GM23248 (cell line): ENCODE measurements at regions not wholly inside any gene's neighbourhood (a gene's known extent, or its start where the extent isn't known, plus 50 kb on each side); places are given as distances from the start of the nearest gene placed in this dataset.

Source experiments
- DNase-seq: peaks from one replicate; pipeline ENCODE4 v3.0.0-alpha.2; 2015
- H2AFZ ChIP-seq: fragments of 200-600 bp; sonication (generic); 2 replicates; pipeline ENCODE4 v1.6.1; 2016; ENCODE audit warnings: antibody characterized with exemption
- H3F3A ChIP-seq: fragments of 200-600 bp; sonication (generic); 2 replicates; pipeline ENCODE4 v1.6.1; 2016; ENCODE audit warnings: mild to moderate bottlenecking, antibody characterized with exemption, mixed run types; ENCODE audit not compliant: insufficient read depth
- H3K27ac ChIP-seq: fragments of 200-600 bp; sonication (generic); 2 replicates; pipeline ENCODE4 v1.5.1; 2016; ENCODE audit warnings: mild to moderate bottlenecking
- H3K27me3 ChIP-seq: fragments of 200-600 bp; sonication (generic); replicated peaks from 2 replicates; pipeline ENCODE4 v1.6.1; 2016; ENCODE audit warnings: mild to moderate bottlenecking; ENCODE audit not compliant: insufficient read depth
- H3K36me3 ChIP-seq: fragments of 200-600 bp; sonication (generic); 2 replicates; pipeline ENCODE4 v1.6.1; 2016; ENCODE audit warnings: low read depth, mild to moderate bottlenecking
- H3K4me1 ChIP-seq: fragments of 200-600 bp; sonication (generic); 2 replicates; pipeline ENCODE4 v1.6.1; 2016; ENCODE audit warnings: mild to moderate bottlenecking; ENCODE audit not compliant: insufficient read depth
- H3K4me2 ChIP-seq: fragments of 200-600 bp; sonication (generic); one replicate; pipeline ENCODE4 v1.6.1; 2016; ENCODE audit warnings: mild to moderate bottlenecking; ENCODE audit not compliant: unreplicated experiment
- H3K4me3 ChIP-seq: fragments of 200-600 bp; sonication (generic); 2 replicates; pipeline ENCODE4 v1.5.1; 2016; ENCODE audit warnings: mild to moderate bottlenecking
- H3K79me2 ChIP-seq: fragments of 200-600 bp; sonication (generic); 2 replicates; pipeline ENCODE4 v1.6.1; 2016; ENCODE audit warnings: mild to moderate bottlenecking; ENCODE audit not compliant: insufficient read depth
- H3K9ac ChIP-seq: fragments of 200-600 bp; sonication (generic); 2 replicates; pipeline ENCODE4 v1.6.1; 2016; ENCODE audit warnings: mild to moderate bottlenecking
- H3K9me2 ChIP-seq: fragments of 200-600 bp; sonication (generic); 2 replicates; pipeline ENCODE4 v1.6.1; 2016; ENCODE audit warnings: mixed run types, mild to moderate bottlenecking, moderate library complexity; ENCODE audit not compliant: insufficient read depth
- H3K9me3 ChIP-seq: fragments of 200-600 bp; sonication (generic); one replicate; pipeline ENCODE4 v1.6.1; 2017; ENCODE audit warnings: low read depth
- H4K20me1 ChIP-seq: fragments of 200-600 bp; sonication (generic); 2 replicates; pipeline ENCODE4 v1.6.0; 2016; ENCODE audit not compliant: insufficient read depth
- EZH2 ChIP-seq: fragments of 200-600 bp; sonication (generic); IDR thresholded peaks from 2 replicates; pipeline ENCODE4 v1.6.1; 2018; ENCODE audit warnings: antibody characterized with exemption, mild to moderate bottlenecking; ENCODE audit not compliant: insufficient read depth, poor library complexity, severe bottlenecking
- EZH2phosphoT487 ChIP-seq: fragments of 200-600 bp; sonication (generic); IDR thresholded peaks from 2 replicates; pipeline ENCODE4 v1.6.1; 2018; ENCODE audit warnings: antibody characterized with exemption, moderate library complexity, mild to moderate bottlenecking, low read depth; ENCODE audit not compliant: insufficient read depth
- WGBS, 2 experiments: methylation state at CpG; one replicate each; pipeline ENCODE4 v1.1.6; 2015 to 2017; ENCODE audit warnings: low lambda C conversion rate in 2 of 2, low coverage in 1 of 2; ENCODE audit errors: missing lambda C conversion rate in 2 of 2; 5-methylcytosine and 5-hydroxymethylcytosine counted together
- in situ Hi-C: fragments of 300-500 bp; cut with MboI; formaldehyde crosslinking; loops from 2 replicates; pipeline ENCODE4 v1.15.0; 2020

GRCh38 chr9:614431-614830 lies 227.1 kb upstream of the DMRT1 start:
- Histone ChIP-seq H3K4me3 (no peak overlapping the region), H4K20me1 (no peaks in the 10 kb centered on the region), H2AFZ (peak overlapping the region; percentile 70), H3K4me1 (peaks cover 5% of the 10 kb centered on the region), H3K27ac (no peak overlapping the region), H3F3A (0 out of 2 replicates have a peak, but pooled peaks cover 11% of the 10 kb centered on the region), H3K79me2 (no peaks in the 10 kb centered on the region), H3K36me3 (no peaks in the 10 kb centered on the region), H3K9ac (peak overlapping the region; percentile 9; the same call in 1 of the 2 replicates), H3K9me3 (no peaks in the 10 kb centered on the region), H3K4me2 (peak overlapping the region; percentile 44), H3K9me2 (no peaks in the 10 kb centered on the region), H3K27me3 (no peaks in the 10 kb centered on the region; the same call in 1 of the 2 replicates)
- 16 to 23% methylated on average over 4 of the region's 4 CpGs for WGBS, 2 experiments
- in situ Hi-C loops: loop anchor here (5.0 to 25.0 kb wide), 2 partner anchors 153 to 373 kb away; partner anchors contain the start of gene DMRT3
- peak; percentile 17 for DNase-seq
- TF ChIP-seq EZH2: no peak

DNA sequence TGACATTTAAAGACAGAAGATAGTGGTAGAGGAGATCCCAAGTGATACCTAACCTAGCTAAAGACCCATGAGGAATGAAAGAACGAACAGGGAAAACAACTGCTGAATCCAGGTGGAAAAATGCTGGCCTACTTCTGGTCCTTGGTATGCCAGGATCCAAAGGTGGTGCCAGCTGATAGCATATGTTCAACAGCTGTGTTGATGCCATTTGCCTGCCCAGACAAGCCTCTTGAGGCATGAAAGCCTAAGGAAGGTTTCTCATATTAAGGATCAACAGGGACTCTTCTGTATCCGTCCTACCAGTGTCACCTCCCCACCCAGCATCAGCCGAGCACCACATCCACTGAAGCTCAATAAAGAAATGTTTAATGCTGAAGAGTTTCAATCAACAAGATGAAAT lies 225.7 kb upstream of the DMRT1 start:
- Histone ChIP-seq H3K4me1 (peaks cover 5% of the 10 kb centered on the region), H3K4me2 (no peak overlapping the region), H3K27ac (no peak overlapping the region), H3K9me3 (no peaks in the 10 kb centered on the region), H3K4me3 (no peak overlapping the region), H3K27me3 (no peaks in the 10 kb centered on the region), H3K9ac (no peak overlapping the region), H3K36me3 (no peaks in the 10 kb centered on the region), H3F3A (0 out of 2 replicates have a peak, but pooled peaks cover 11% of the 10 kb centered on the region), H4K20me1 (no peaks in the 10 kb centered on the region), H3K79me2 (no peaks in the 10 kb centered on the region), H2AFZ (no peak overlapping the region), H3K9me2 (no peaks in the 10 kb centered on the region)
- TF ChIP-seq EZH2phosphoT487 (no peak), EZH2 (no peak)
- no peak for DNase-seq
- in situ Hi-C loops: loop anchor here (25.0 kb wide), 1 partner anchor 372 kb away; the partner anchor contains the start of gene DMRT3
- 97 to 98% methylated on average over 3 of the region's 3 CpGs for WGBS, 2 experiments

GRCh38 chr9:616694-617093 lies 224.8 kb upstream of the DMRT1 start:
- Histone ChIP-seq H3K4me2 (no peak overlapping the region), H3K9me2 (no peaks in the 10 kb centered on the region), H4K20me1 (no peaks in the 10 kb centered on the region), H2AFZ (no peak overlapping the region), H3K9me3 (no peaks in the 10 kb centered on the region), H3K27ac (no peak overlapping the region), H3K4me3 (no peak overlapping the region), H3K27me3 (no peaks in the 10 kb centered on the region), H3F3A (0 out of 2 replicates have a peak, but pooled peaks cover 11% of the 10 kb centered on the region), H3K36me3 (no peaks in the 10 kb centered on the region), H3K4me1 (peaks cover 5% of the 10 kb centered on the region), H3K79me2 (no peaks in the 10 kb centered on the region), H3K9ac (no peak overlapping the region)
- WGBS, 2 experiments: 73% methylated on average over 4 of the region's 4 CpGs
- no peak for DNase-seq
- TF ChIP-seq EZH2phosphoT487: no peak
- no peak for TF ChIP-seq EZH2
- in situ Hi-C loops: loop anchor here (25.0 kb wide), 1 partner anchor 371 kb away; the partner anchor contains the start of gene DMRT3

GRCh38 chr9:617445-618085 lies 223.9 kb upstream of the DMRT1 start:
- H2AFZ ChIP-seq: no peak overlapping the region

More at GRCh38 chr9:617445-618085, 223.9 kb upstream of the DMRT1 start:
- Histone ChIP-seq H3K27ac (no peak overlapping the region), H3K79me2 (no peaks in the 10 kb centered on the region), H4K20me1 (no peaks in the 10 kb centered on the region), H3K36me3 (no peaks in the 10 kb centered on the region), H3K4me2 (no peak overlapping the region), H3K4me3 (no peak overlapping the region), H3K4me1 (peaks cover 5% of the 10 kb centered on the region), H3K27me3 (no peaks in the 10 kb centered on the region), H3K9ac (no peak overlapping the region), H3K9me3 (no peaks in the 10 kb centered on the region), H3F3A (0 out of 2 replicates have a peak, but pooled peaks cover 11% of the 10 kb centered on the region), H3K9me2 (no peaks in the 10 kb centered on the region)
- WGBS, 2 experiments: 98 to 99% methylated on average over 7 of the region's 7 CpGs
- in situ Hi-C loops: loop anchor here (25.0 kb wide), 1 partner anchor 370 kb away; the partner anchor contains the start of gene DMRT3
- TF ChIP-seq EZH2phosphoT487 (no peak), EZH2 (no peak)
- no peak for DNase-seq
